ENCODE measurements at regions not wholly inside any gene's neighbourhood (a gene's known extent, or its start where the extent isn't known, plus 50 kb on each side); places are given as distances from the start of the nearest gene placed in this dataset.

GRCh38 chr14:43031598-43031997 is 1424.9 kb downstream of the LRFN5 start:
- no peak for TF ChIP-seq CTCF (IDR thresholded peaks at IDR 0.05; ENCODE audit: low read depth, low read length, poor library complexity, severe bottlenecking)
- no peak for TF ChIP-seq EZH2phosphoT487 (IDR thresholded peaks at IDR 0.05; ENCODE audit: borderline replicate concordance, low read length)
